ENCODE measurements at regions not wholly inside any gene's neighbourhood (a gene's known extent, or its start where the extent isn't known, plus 50 kb on each side); places are given as distances from the start of the nearest gene placed in this dataset.

GRCh38 chr13:40271931-40272775, 394.3 kb downstream of the FOXO1 start:
- no peak for DNase-seq

- DNase-seq, result no peak
Observed at GRCh38 chr13:40272776-40273139, 393.7 kb downstream of the FOXO1 start.

- no peak for DNase-seq
Observed at GRCh38 chr13:40273253-40274025, 393.0 kb downstream of the FOXO1 start.

GRCh38 chr13:40274103-40274502, 392.3 kb downstream of the FOXO1 start:
- DNase-seq, result no peak

- no peak for DNase-seq
Observed at GRCh38 chr13:40275155-40275554, 391.3 kb downstream of the FOXO1 start.

- DNase-seq, result no peak
Observed at GRCh38 chr13:40275636-40276035, 390.8 kb downstream of the FOXO1 start.

- DNase-seq, result no peak
Observed at GRCh38 chr13:40283666-40284065, 382.8 kb downstream of the FOXO1 start.

- no peak for DNase-seq
Observed at GRCh38 chr13:40285634-40286033, 380.8 kb downstream of the FOXO1 start.

- DNase-seq, result no peak
Observed at GRCh38 chr13:40287428-40287827, 379.0 kb downstream of the FOXO1 start.

- DNase-seq, result no peak
Observed at GRCh38 chr13:40288259-40288658, 378.2 kb downstream of the FOXO1 start.

GRCh38 chr13:40290758-40291157, 375.7 kb downstream of the FOXO1 start:
- DNase-seq, result no peak

GRCh38 chr13:40292108-40292507, 374.3 kb downstream of the FOXO1 start:
- no peak for DNase-seq

- no peak for DNase-seq
Observed at GRCh38 chr13:40292536-40292935, 373.9 kb downstream of the FOXO1 start.

GRCh38 chr13:40302351-40302750, 364.1 kb downstream of the FOXO1 start:
- DNase-seq, result no peak

- no peak for DNase-seq
Observed at GRCh38 chr13:40304391-40304790, 362.1 kb downstream of the FOXO1 start.

- DNase-seq, result no peak
Observed at GRCh38 chr13:40306817-40307216, 359.6 kb downstream of the FOXO1 start.

- DNase-seq, result no peak
Observed at GRCh38 chr13:40309881-40310280, 356.6 kb downstream of the FOXO1 start.

GRCh38 chr13:40311356-40312101, 354.9 kb downstream of the FOXO1 start:
- no peak for DNase-seq

GRCh38 chr13:40313269-40314200, 352.9 kb downstream of the FOXO1 start:
- DNase-seq, result no peak

- DNase-seq, result no peak
Observed at GRCh38 chr13:40315416-40316064, 350.9 kb downstream of the FOXO1 start.

- DNase-seq, result no peak
Observed at GRCh38 chr13:40316301-40316700, 350.1 kb downstream of the FOXO1 start.

- no peak for DNase-seq
Observed at GRCh38 chr13:40317980-40318327, 348.5 kb downstream of the FOXO1 start.
